GM12878 (cell line): ENCODE measurements at regions not wholly inside any gene's neighbourhood (a gene's known extent, or its start where the extent isn't known, plus 50 kb on each side); places are given as distances from the start of the nearest gene placed in this dataset.

Experiments used
- CREB1 ChIP-seq: IDR thresholded peaks from 2 replicates; pipeline ENCODE4 v1.6.1; 2012; ENCODE audit warnings: low read depth, mild to moderate bottlenecking, inconsistent platforms
- CTCF ChIP-seq, 3 experiments: IDR thresholded peaks in 2 of 3; conservative IDR thresholded peaks in 1 of 3; 2 replicates each; pipeline ENCODE4 v1.5.1; 2011; ENCODE audit warnings: low read depth in 3 of 3, low read length in 3 of 3, mild to moderate bottlenecking in 3 of 3, control low read depth in 2 of 3, moderate library complexity in 2 of 3, inconsistent platforms in 1 of 3, mixed read lengths in 1 of 3; ENCODE audit not compliant: control insufficient read depth in 2 of 3, insufficient read depth in 1 of 3; ENCODE audit errors: extremely low read depth in 1 of 3
- EZH2 ChIP-seq: IDR thresholded peaks from 2 replicates; pipeline ENCODE4 v1.6.1; 2012; ENCODE audit warnings: low read depth, mild to moderate bottlenecking, control low read depth, inconsistent platforms, low read length, borderline replicate concordance; ENCODE audit not compliant: control insufficient read depth
- MAX ChIP-seq: IDR thresholded peaks from 2 replicates; pipeline ENCODE4 v1.6.1; 2012; ENCODE audit warnings: low read depth, low read length, improper control_type of control experiment
- NFIC ChIP-seq: IDR thresholded peaks from 2 replicates; pipeline ENCODE4 v1.6.1; 2012; ENCODE audit warnings: low read depth, mild to moderate bottlenecking, inconsistent platforms, low read length, moderate library complexity
- NFYB ChIP-seq: IDR thresholded peaks from 2 replicates; pipeline ENCODE4 v1.6.1; 2011; ENCODE audit warnings: low read depth, mild to moderate bottlenecking, low read length, improper control_type of control experiment, moderate library complexity; ENCODE audit not compliant: insufficient read depth
- POLR2A ChIP-seq: IDR thresholded peaks from 2 replicates; pipeline ENCODE4 v1.6.1; 2011; ENCODE audit warnings: low read depth, mild to moderate bottlenecking, low read length
- POLR2AphosphoS5 ChIP-seq: IDR thresholded peaks from 2 replicates; pipeline ENCODE4 v1.6.1; 2011; ENCODE audit warnings: mild to moderate bottlenecking, low read length, inconsistent platforms
- RAD21 ChIP-seq: IDR thresholded peaks from 2 replicates; pipeline ENCODE4 v1.6.1; 2011; ENCODE audit warnings: mild to moderate bottlenecking, low read depth, low read length, moderate library complexity; ENCODE audit not compliant: insufficient read depth
- REST ChIP-seq: IDR thresholded peaks from 2 replicates; pipeline ENCODE4 v1.6.1; 2012; ENCODE audit warnings: mild to moderate bottlenecking, low read depth, low read length
- SPI1 ChIP-seq: IDR thresholded peaks from 2 replicates; pipeline ENCODE4 v1.6.1; 2011; ENCODE audit warnings: low read depth, mild to moderate bottlenecking, low read length, moderate library complexity, borderline replicate concordance; ENCODE audit not compliant: insufficient read depth
- USF1 ChIP-seq: IDR thresholded peaks from 2 replicates; pipeline ENCODE4 v1.6.1; 2011; ENCODE audit warnings: borderline replicate concordance, low read depth, mild to moderate bottlenecking, moderate library complexity, mixed read lengths, low read length; ENCODE audit not compliant: insufficient read depth; ENCODE audit errors: extremely low read length
- USF2 ChIP-seq: IDR thresholded peaks from 2 replicates; pipeline ENCODE4 v1.6.1; 2011; ENCODE audit warnings: low read depth, low read length, improper control_type of control experiment, borderline replicate concordance
- ZNF384 ChIP-seq: IDR thresholded peaks from 2 replicates; pipeline ENCODE4 v1.6.1; 2012; ENCODE audit warnings: low read depth, mild to moderate bottlenecking, low read length, improper control_type of control experiment, borderline replicate concordance

- TF ChIP-seq EZH2 (no peak), USF2 (no peak), POLR2AphosphoS5 (no peak), RAD21 (no peak), CTCF (IDR thresholded peaks at IDR 0.05 in 2 of 3, conservative IDR thresholded peaks at IDR 0.05 in 1 of 3; ENCODE audit: control insufficient read depth in 2 of 3, extremely low read depth in 1 of 3, insufficient read depth in 1 of 3, low read depth in 3 of 3, low read length in 3 of 3) (no peak), CREB1 (no peak), SPI1 (no peak), ZNF384 (no peak), NFYB (no peak), MAX (no peak), USF1 (no peak), REST (no peak), NFIC (no peak), POLR2A (no peak)
Observed at GRCh38 chr12:103197725-103198388, 240.4 kb downstream of the ASCL1 start.
